MM.1S (cell line): ENCODE measurements at regions not wholly inside any gene's neighbourhood (a gene's known extent, or its start where the extent isn't known, plus 50 kb on each side); places are given as distances from the start of the nearest gene placed in this dataset.

Experiments
- DNase-seq: peaks from one replicate; pipeline ENCODE4 v3.0.0-alpha.2; 2015
- H2AFZ ChIP-seq: fragments of 300-600 bp; sonication (generic); 2 replicates; pipeline ENCODE4 v1.6.0; 2016; ENCODE audit warnings: antibody characterized with exemption, low read length
- H3F3A ChIP-seq: fragments of 300-600 bp; sonication (generic); 2 replicates; pipeline ENCODE4 v1.6.1; 2016; ENCODE audit warnings: mild to moderate bottlenecking, antibody characterized with exemption, low read length, moderate library complexity, mixed read lengths; ENCODE audit not compliant: insufficient read depth
- H3K27ac ChIP-seq: fragments of 300-600 bp; sonication (generic); 2 replicates; pipeline ENCODE4 v1.5.1; 2016; ENCODE audit warnings: mild to moderate bottlenecking, low read length
- H3K27me3 ChIP-seq: fragments of 300-600 bp; sonication (generic); replicated peaks from 2 replicates; pipeline ENCODE4 v1.6.0; 2016; ENCODE audit warnings: low read length; ENCODE audit not compliant: insufficient read depth
- H3K36me3 ChIP-seq: fragments of 300-600 bp; sonication (generic); replicated peaks from 2 replicates; pipeline ENCODE4 v1.6.1; 2016; ENCODE audit warnings: mild to moderate bottlenecking, low read length, mixed read lengths; ENCODE audit not compliant: insufficient read depth
- H3K4me1 ChIP-seq: fragments of 300-600 bp; sonication (generic); 2 replicates; pipeline ENCODE4 v1.6.1; 2016; ENCODE audit warnings: low read length, mixed read lengths
- H3K4me2 ChIP-seq: fragments of 300-600 bp; sonication (generic); 2 replicates; pipeline ENCODE4 v1.6.0; 2016; ENCODE audit warnings: low read depth, low read length
- H3K4me3 ChIP-seq: fragments of 300-600 bp; sonication (generic); 2 replicates; pipeline ENCODE4 v1.5.1; 2016; ENCODE audit warnings: low read length, mixed read lengths
- H3K79me2 ChIP-seq: fragments of 300-600 bp; sonication (generic); 2 replicates; pipeline ENCODE4 v1.6.1; 2016; ENCODE audit warnings: mixed run types, low read length, mixed read lengths
- H3K9ac ChIP-seq: fragments of 300-600 bp; sonication (generic); 2 replicates; pipeline ENCODE4 v1.6.1; 2016; ENCODE audit warnings: low read length, mixed read lengths
- H3K9me2 ChIP-seq: fragments of 300-600 bp; sonication (generic); replicated peaks from 2 replicates; pipeline ENCODE4 v1.6.1; 2016; ENCODE audit warnings: mild to moderate bottlenecking, low read length, mixed read lengths; ENCODE audit not compliant: insufficient read depth
- H3K9me3 ChIP-seq: fragments of 300-600 bp; sonication (generic); replicated peaks from 2 replicates; pipeline ENCODE4 v1.6.1; 2016; ENCODE audit warnings: mild to moderate bottlenecking, low read length, mixed read lengths; ENCODE audit not compliant: insufficient read depth
- H4K20me1 ChIP-seq: fragments of 300-600 bp; sonication (generic); 2 replicates; pipeline ENCODE4 v1.6.1; 2016; ENCODE audit warnings: mild to moderate bottlenecking, low read length, moderate library complexity, mixed read lengths; ENCODE audit not compliant: insufficient read depth
- CTCF ChIP-seq: fragments of 300-600 bp; sonication (generic); IDR thresholded peaks from 2 replicates; pipeline ENCODE4 v1.5.1; 2016; ENCODE audit warnings: antibody characterized with exemption, low read length, mixed read lengths
- EZH2 ChIP-seq: fragments of 300-600 bp; sonication (generic); optimal IDR thresholded peaks from 2 replicates; pipeline ENCODE3; 2017; ENCODE audit warnings: low read depth, mild to moderate bottlenecking, antibody characterized with exemption, low read length, mixed read lengths
- EZH2phosphoT487 ChIP-seq: fragments of 300-600 bp; sonication (generic); IDR thresholded peaks from 2 replicates; pipeline ENCODE4 v1.6.1; 2018; ENCODE audit warnings: antibody characterized with exemption, low read length

GRCh38 chr5:67481362-67481761, 284.8 kb upstream of the CD180 start:
- DNase-seq: no peak
- Histone ChIP-seq H3K9ac (no peak overlapping the region), H2AFZ (no peak overlapping the region), H3K4me3 (no peak overlapping the region), H3K27ac (no peak overlapping the region), H3K9me2 (no peaks in the 10 kb centered on the region), H4K20me1 (no peaks in the 10 kb centered on the region), H3K9me3 (no peaks in the 10 kb centered on the region), H3K4me1 (no peaks in the 10 kb centered on the region), H3K4me2 (no peak overlapping the region), H3K36me3 (no peaks in the 10 kb centered on the region), H3K27me3 (no peaks in the 10 kb centered on the region), H3K79me2 (no peaks in the 10 kb centered on the region), H3F3A (no peaks in the 10 kb centered on the region)
- TF ChIP-seq EZH2 (no peak), EZH2phosphoT487 (no peak), CTCF (no peak)

- Histone ChIP-seq H2AFZ (no peak overlapping the region), H3K9me3 (no peaks in the 10 kb centered on the region), H3K27me3 (no peaks in the 10 kb centered on the region), H3K9me2 (no peaks in the 10 kb centered on the region), H4K20me1 (no peaks in the 10 kb centered on the region), H3K79me2 (no peaks in the 10 kb centered on the region), H3F3A (no peaks in the 10 kb centered on the region), H3K36me3 (no peaks in the 10 kb centered on the region), H3K4me3 (no peak overlapping the region), H3K27ac (no peak overlapping the region), H3K4me1 (no peaks in the 10 kb centered on the region), H3K4me2 (no peak overlapping the region), H3K9ac (no peak overlapping the region)
- TF ChIP-seq CTCF: no peak
- no peak for TF ChIP-seq EZH2
- TF ChIP-seq EZH2phosphoT487: no peak
- DNase-seq: no peak
These were observed 281.7 kb upstream of the CD180 start for GRCh38 chr5:67478337-67478736.

GRCh38 chr5:67476995-67477394, 280.4 kb upstream of the CD180 start:
- no peak overlapping the region for H3K4me2 ChIP-seq
- H3K36me3 ChIP-seq: no peaks in the 10 kb centered on the region
- no peaks in the 10 kb centered on the region for H4K20me1 ChIP-seq
- H3K4me3 ChIP-seq: no peak overlapping the region
- H3K79me2 ChIP-seq: no peaks in the 10 kb centered on the region
- H3K9me3 ChIP-seq: no peaks in the 10 kb centered on the region
- H3K27ac ChIP-seq: no peak overlapping the region
- H3K9me2 ChIP-seq: no peaks in the 10 kb centered on the region
- no peak overlapping the region for H2AFZ ChIP-seq
- TF ChIP-seq CTCF: no peak
- TF ChIP-seq EZH2: no peak
- TF ChIP-seq EZH2phosphoT487: no peak
- H3K9ac ChIP-seq: no peak overlapping the region
- H3K27me3 ChIP-seq: no peaks in the 10 kb centered on the region
- DNase-seq: no peak
- no peaks in the 10 kb centered on the region for H3F3A ChIP-seq
- no peaks in the 10 kb centered on the region for H3K4me1 ChIP-seq
